H1 (cell line): ENCODE measurements at regions not wholly inside any gene's neighbourhood (a gene's known extent, or its start where the extent isn't known, plus 50 kb on each side); places are given as distances from the start of the nearest gene placed in this dataset.

ENCODE experiments used
- CTCF ChIA-PET: fragments of 300-600 bp; sonication (Branson Sonifier 250); formaldehyde crosslinking; loops from one replicate; lab custom pipeline; 2021; ENCODE audit not compliant: partially characterized antibody; lab: Charles Lee
- POLR2A ChIA-PET: fragments of 300-600 bp; sonication (Branson Sonifier 250); formaldehyde crosslinking; loops from one replicate; lab custom pipeline; 2021; ENCODE audit warnings: inconsistent platforms; ENCODE audit not compliant: partially characterized antibody; lab: Charles Lee
- DNase-seq, 2 experiments: peaks; one replicate each; pipeline versions ENCODE4 v3.0.0 to v3.0.0-alpha.2; 2010 to 2022; ENCODE audit warnings: low spot score in 2 of 2, low read depth in 1 of 2, mixed read lengths in 1 of 2
- FAIRE-seq: peaks from 2 replicates; lab custom pipeline; 2011; peaks lifted over from hg19 to GRCh38; lab: Jason Lieb, UNC
- H2AFZ ChIP-seq: 2 replicates; pipeline ENCODE4 v1.8.1; 2012; ENCODE audit warnings: low read length, inconsistent platforms
- H2AK5ac ChIP-seq: 2 replicates; pipeline ENCODE4 v1.6.1; 2013; ENCODE audit warnings: low read depth, low read length
- H2BK120ac ChIP-seq: replicated peaks from 2 replicates; pipeline ENCODE3; 2013; ENCODE audit warnings: low read depth, low read length, inconsistent platforms
- H2BK12ac ChIP-seq: 2 replicates; pipeline ENCODE4 v1.6.1; 2013; ENCODE audit warnings: low read depth, low read length
- H2BK15ac ChIP-seq: 2 replicates; pipeline ENCODE4 v1.6.1; 2013; ENCODE audit warnings: low read length
- H2BK20ac ChIP-seq: 2 replicates; pipeline ENCODE4 v1.6.1; 2013; ENCODE audit warnings: low read length
- H2BK5ac ChIP-seq: 2 replicates; pipeline ENCODE4 v1.6.1; 2013; ENCODE audit warnings: low read depth, low read length
- H3K14ac ChIP-seq: 2 replicates; pipeline ENCODE4 v1.6.1; 2013; ENCODE audit warnings: inconsistent platforms; ENCODE audit not compliant: insufficient read length
- H3K18ac ChIP-seq: 2 replicates; pipeline ENCODE4 v1.6.1; 2013; ENCODE audit warnings: low read length; ENCODE audit errors: extremely low read depth
- H3K23ac ChIP-seq: 2 replicates; pipeline ENCODE4 v1.6.1; 2013; ENCODE audit warnings: inconsistent platforms; ENCODE audit not compliant: insufficient read length
- H3K23me2 ChIP-seq: 2 replicates; pipeline ENCODE4 v1.6.1; 2013; ENCODE audit warnings: low read depth, low read length
- H3K27ac ChIP-seq: 2 replicates; pipeline ENCODE4 v1.6.1; 2011; ENCODE audit warnings: low read depth, low read length, inconsistent platforms
- H3K27me3 ChIP-seq, 4 experiments: replicated peaks in 1 of 4; 1 replicate in 1 of 4; 2 replicates in 3 of 4; pipeline versions ENCODE4 v1.6.1 to v1.8.1; 2011 to 2013; ENCODE audit warnings: low read length in 3 of 4, mild to moderate bottlenecking in 3 of 4, inconsistent platforms in 2 of 4, mixed read lengths in 2 of 4, moderate library complexity in 1 of 4; ENCODE audit not compliant: control insufficient read depth in 3 of 4, insufficient read depth in 3 of 4; ENCODE audit errors: extremely low read depth in 1 of 4
- H3K36me3 ChIP-seq, 4 experiments: 2 replicates each; pipeline versions ENCODE4 v1.6.1 to v1.8.1; 2011 to 2013; ENCODE audit warnings: mild to moderate bottlenecking in 4 of 4, low read length in 3 of 4, moderate library complexity in 2 of 4, control low read depth in 1 of 4, inconsistent platforms in 1 of 4; ENCODE audit not compliant: insufficient read depth in 4 of 4, control insufficient read depth in 2 of 4
- H3K4ac ChIP-seq: replicated peaks from 2 replicates; pipeline ENCODE3; 2013; ENCODE audit warnings: low read length, low read depth, mixed read lengths, inconsistent platforms; ENCODE audit not compliant: insufficient read length
- H3K4me1 ChIP-seq, 4 experiments: replicated peaks in 1 of 4; 1 replicate in 1 of 4; 2 replicates in 3 of 4; pipeline versions ENCODE4 v1.6.1 to v1.8.1; 2011 to 2013; ENCODE audit warnings: low read length in 3 of 4, inconsistent platforms in 2 of 4, mixed read lengths in 1 of 4; ENCODE audit not compliant: insufficient read depth in 4 of 4, control insufficient read depth in 3 of 4
- H3K4me2 ChIP-seq, 2 experiments: 2 replicates each; pipeline versions ENCODE4 v1.6.1 to v1.8.1; 2011 to 2013; ENCODE audit warnings: low read depth in 2 of 2, low read length in 2 of 2, control low read depth in 1 of 2, inconsistent platforms in 1 of 2, mild to moderate bottlenecking in 1 of 2; ENCODE audit not compliant: insufficient read depth in 1 of 2
- H3K4me3 ChIP-seq, 4 experiments: fragments of 200-600, 300-600 bp in 1 of 4; sonication (generic), shearing (Covaris generic), sonication (Bioruptor Twin) in 1 of 4; 2 replicates each; pipeline versions ENCODE4 v1.5.1 to v1.8.1; 2011 to 2016; ENCODE audit warnings: low read length in 4 of 4, low read depth in 3 of 4, control low read depth in 2 of 4, inconsistent platforms in 2 of 4, mild to moderate bottlenecking in 2 of 4, mixed read lengths in 1 of 4, moderate library complexity in 1 of 4; ENCODE audit not compliant: insufficient read depth in 2 of 4; ENCODE audit errors: extremely low read depth in 1 of 4
- H3K56ac ChIP-seq: replicated peaks from 2 replicates; pipeline ENCODE3; 2013; ENCODE audit warnings: low read depth, mild to moderate bottlenecking, mixed read lengths, low read length, inconsistent platforms; ENCODE audit not compliant: insufficient read length
- H3K79me1 ChIP-seq: 2 replicates; pipeline ENCODE4 v1.6.1; 2013; ENCODE audit warnings: low read depth, low read length, control low read depth
- H3K79me2 ChIP-seq, 2 experiments: 2 replicates each; pipeline versions ENCODE4 v1.6.1 to v1.8.1; 2012 to 2013; ENCODE audit warnings: low read length in 2 of 2, mild to moderate bottlenecking in 2 of 2, inconsistent platforms in 1 of 2; ENCODE audit not compliant: insufficient read depth in 2 of 2, control insufficient read depth in 1 of 2
- H3K9ac ChIP-seq, 4 experiments: replicated peaks in 1 of 4; 1 replicate in 1 of 4; 2 replicates in 3 of 4; pipeline versions ENCODE4 v1.6.1 to v1.8.1; 2011 to 2013; ENCODE audit warnings: low read depth in 3 of 4, low read length in 3 of 4, control low read depth in 2 of 4, mild to moderate bottlenecking in 2 of 4, moderate library complexity in 2 of 4, inconsistent platforms in 1 of 4; ENCODE audit errors: extremely low read depth in 1 of 4
- H3K9me3 ChIP-seq, 2 experiments: 2 replicates each; pipeline versions ENCODE4 v1.6.1 to v1.8.1; 2012 to 2013; ENCODE audit warnings: mild to moderate bottlenecking in 2 of 2, moderate library complexity in 2 of 2, control low read depth in 1 of 2, inconsistent platforms in 1 of 2, low read depth in 1 of 2, low read length in 1 of 2, mixed read lengths in 1 of 2; ENCODE audit not compliant: insufficient read depth in 2 of 2
- H4K20me1 ChIP-seq, 2 experiments: replicated peaks in 1 of 2; 2 replicates each; pipeline versions ENCODE3 to v1.8.1; 2011 to 2013; ENCODE audit warnings: inconsistent platforms in 2 of 2, low read length in 2 of 2, mild to moderate bottlenecking in 1 of 2; ENCODE audit not compliant: insufficient read depth in 2 of 2, control insufficient read depth in 1 of 2
- H4K5ac ChIP-seq: 2 replicates; pipeline ENCODE4 v1.6.1; 2013; ENCODE audit warnings: low read length, low read depth, mixed read lengths, inconsistent platforms; ENCODE audit not compliant: insufficient read length
- H4K8ac ChIP-seq: 2 replicates; pipeline ENCODE4 v1.8.0; 2013; ENCODE audit warnings: mild to moderate bottlenecking, moderate library complexity, low read length, inconsistent platforms; ENCODE audit not compliant: insufficient read depth; ENCODE audit errors: extremely low read depth
- H4K91ac ChIP-seq: replicated peaks from 2 replicates; pipeline ENCODE3; 2013; ENCODE audit warnings: low read length, mixed read lengths, inconsistent platforms; ENCODE audit not compliant: insufficient read length
- GABPA ChIP-seq: IDR thresholded peaks from 2 replicates; pipeline ENCODE4 v1.6.1; 2011; ENCODE audit warnings: mild to moderate bottlenecking, low read length, moderate library complexity, borderline replicate concordance; ENCODE audit not compliant: insufficient read depth
- HDAC6 ChIP-seq: IDR thresholded peaks from one replicate; pipeline ENCODE4 v1.7.1; 2012; ENCODE audit warnings: low read depth, mild to moderate bottlenecking, inconsistent platforms, low read length, moderate library complexity
- MAFK ChIP-seq: IDR thresholded peaks from 2 replicates; pipeline ENCODE4 v1.6.1; 2012; ENCODE audit warnings: low read depth, mild to moderate bottlenecking, improper control_type of control experiment, low read length
- RBBP5 ChIP-seq: IDR thresholded peaks from 2 replicates; pipeline ENCODE4 v1.7.1; 2012; ENCODE audit warnings: low read depth, mild to moderate bottlenecking, inconsistent platforms, low read length, moderate library complexity, borderline replicate concordance

GRCh38 chr3:132211896-132212295, 105.3 kb upstream of the ACP3 start:
- H4K91ac ChIP-seq = no peak overlapping the region

More at GRCh38 chr3:132211896-132212295, 105.3 kb upstream of the ACP3 start:
- Histone ChIP-seq H2AK5ac (no peak overlapping the region), H2BK20ac (no peak overlapping the region), H4K5ac (no peak overlapping the region), H3K4me2 (no peak overlapping the region), H3K27me3 (peaks cover 27 to 42% (median 40%) of the 10 kb centered on the region in 4 experiments), H2BK5ac (no peak overlapping the region), H3K79me2 (no peaks in the 10 kb centered on the region), H3K4me3 (no peak overlapping the region), H3K4ac (no peak overlapping the region), H3K18ac (no peak overlapping the region), H3K14ac (no peak overlapping the region), H4K20me1 (peaks cover 0 to 3% of the 10 kb centered on the region in 2 experiments), H2BK120ac (no peak overlapping the region), H3K36me3 (no peaks in the 10 kb centered on the region), H2AFZ (no peak overlapping the region), H3K23me2 (no peaks in the 10 kb centered on the region), H3K9ac (no peak overlapping the region), H3K79me1 (no peaks in the 10 kb centered on the region; the same call in 1 of the 2 replicates), H4K8ac (no peak overlapping the region), H2BK12ac (no peak overlapping the region), H3K23ac (no peak overlapping the region), H3K4me1 (peaks cover 0 to 4% (median under 1%) of the 10 kb centered on the region in 4 experiments; a peak in 2 of 7 replicates), H2BK15ac (no peak overlapping the region), H3K9me3 (no peaks in the 10 kb centered on the region), H3K27ac (no peak overlapping the region), H3K56ac (no peak overlapping the region)
- DNase-seq (no peak), FAIRE-seq (no peak)
- ChIA-PET CTCF (interaction anchor here (0.6 to 8.1 kb wide), 17 partner anchors 9 to 1197 kb away, joined by 3 to 110 read pairs (median 7); no protein-coding TSS in a partner anchor), POLR2A (no interaction called here)
- TF ChIP-seq MAFK = peak; percentile 95
- no peak for TF ChIP-seq HDAC6
- no peak for TF ChIP-seq GABPA
- no peak for TF ChIP-seq RBBP5
